ENCODE measurements at regions not wholly inside any gene's neighbourhood (a gene's known extent, or its start where the extent isn't known, plus 50 kb on each side); places are given as distances from the start of the nearest gene placed in this dataset.

DNA sequence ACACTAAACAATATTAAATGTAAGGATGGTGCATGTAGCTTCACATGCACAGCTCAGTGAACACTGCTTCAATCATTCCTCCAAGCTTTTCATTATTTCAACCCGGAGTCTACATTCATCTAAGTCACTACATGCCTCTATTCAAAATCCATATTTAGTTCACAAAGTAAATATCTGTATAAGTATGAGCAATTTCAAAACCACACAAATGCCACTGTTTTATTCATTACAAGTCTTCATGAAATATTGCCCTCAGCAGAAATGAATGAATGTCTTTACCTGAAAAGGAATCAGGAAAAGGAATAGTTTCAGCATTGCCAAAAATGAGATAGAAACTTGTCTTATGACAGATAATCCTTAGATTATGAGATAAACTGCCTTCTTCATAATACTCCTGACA, 149.4 kb downstream of the SLC38A4 start:
- H3K36me3 ChIP-seq = no peaks in the 10 kb centered on the region
- no peaks in the 10 kb centered on the region for H3K27me3 ChIP-seq
- H3K27ac ChIP-seq = no peak overlapping the region
- TF ChIP-seq, protein P1, sequence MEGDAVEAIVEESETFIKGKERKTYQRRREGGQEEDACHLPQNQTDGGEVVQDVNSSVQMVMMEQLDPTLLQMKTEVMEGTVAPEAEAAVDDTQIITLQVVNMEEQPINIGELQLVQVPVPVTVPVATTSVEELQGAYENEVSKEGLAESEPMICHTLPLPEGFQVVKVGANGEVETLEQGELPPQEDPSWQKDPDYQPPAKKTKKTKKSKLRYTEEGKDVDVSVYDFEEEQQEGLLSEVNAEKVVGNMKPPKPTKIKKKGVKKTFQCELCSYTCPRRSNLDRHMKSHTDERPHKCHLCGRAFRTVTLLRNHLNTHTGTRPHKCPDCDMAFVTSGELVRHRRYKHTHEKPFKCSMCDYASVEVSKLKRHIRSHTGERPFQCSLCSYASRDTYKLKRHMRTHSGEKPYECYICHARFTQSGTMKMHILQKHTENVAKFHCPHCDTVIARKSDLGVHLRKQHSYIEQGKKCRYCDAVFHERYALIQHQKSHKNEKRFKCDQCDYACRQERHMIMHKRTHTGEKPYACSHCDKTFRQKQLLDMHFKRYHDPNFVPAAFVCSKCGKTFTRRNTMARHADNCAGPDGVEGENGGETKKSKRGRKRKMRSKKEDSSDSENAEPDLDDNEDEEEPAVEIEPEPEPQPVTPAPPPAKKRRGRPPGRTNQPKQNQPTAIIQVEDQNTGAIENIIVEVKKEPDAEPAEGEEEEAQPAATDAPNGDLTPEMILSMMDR (IDR thresholded peaks at IDR 0.05 in 4 of 5, conservative IDR thresholded peaks at IDR 0.05 in 1 of 5) = no peak
- TF ChIP-seq POLR2A (IDR thresholded peaks at IDR 0.05) = no peak
- ATAC-seq (no peak), DNase-seq (no peak)
- intact Hi-C loops (cut with DNase I; ENCODE audit: low total_unique reads) (loop anchor here (2.0 to 10.0 kb wide), 2 partner anchors 150 to 522 kb away; no protein-coding TSS in a partner anchor), in situ Hi-C loops (cut with MboI; ENCODE audit: low sequenced_read_pairs in 4 of 4) (loop anchor here in 3 of 4 donors (5.0 to 25.0 kb wide), 4 partner anchors 256 to 689 kb away; partner anchors contain the start of gene SCAF11 (in 1 of the 3))
- no peak overlapping the region for H3K4me3 ChIP-seq
- no peaks in the 10 kb centered on the region for H3K9me3 ChIP-seq
- peaks cover 27 to 33% of the 10 kb centered on the region in 2 donors for H3K4me1 ChIP-seq

DNA sequence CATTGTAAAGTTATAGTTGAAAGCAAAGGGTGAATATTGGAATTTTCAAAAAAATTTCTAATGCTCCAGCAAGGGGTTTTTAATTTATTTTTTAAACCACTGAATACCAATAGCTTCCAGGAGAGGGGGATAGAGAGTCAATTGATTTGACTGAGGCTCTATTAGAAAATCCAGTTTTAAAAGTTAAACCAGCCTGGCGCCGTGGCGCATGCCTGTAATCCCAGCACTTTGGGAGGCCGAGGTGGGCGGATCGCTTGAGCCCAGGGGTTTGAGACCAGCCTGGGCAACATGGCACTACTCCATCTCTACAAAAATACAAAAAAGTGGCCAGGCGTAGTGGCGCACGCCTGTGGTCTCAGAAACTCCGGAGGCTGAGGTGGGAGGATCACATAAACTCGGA, 150.1 kb downstream of the SLC38A4 start:
- Histone ChIP-seq H3K27me3 (no peaks in the 10 kb centered on the region), H3K9me3 (no peaks in the 10 kb centered on the region), H3K27ac (no peak overlapping the region), H3K4me3 (no peak overlapping the region), H3K4me1 (peaks cover 27 to 38% of the 10 kb centered on the region in 2 donors), H3K36me3 (no peaks in the 10 kb centered on the region)
- intact Hi-C loops (cut with DNase I; ENCODE audit: low total_unique reads) (loop anchor here (1.0 to 10.0 kb wide), 4 partner anchors 151 to 521 kb away; no protein-coding TSS in a partner anchor), in situ Hi-C loops (cut with MboI; ENCODE audit: low sequenced_read_pairs in 4 of 4) (loop anchor here in 3 of 4 donors (5.0 to 25.0 kb wide), 4 partner anchors 257 to 688 kb away; partner anchors contain the start of gene SCAF11 (in 1 of the 3))
- DNase-seq (no peak), ATAC-seq (no peak)
- TF ChIP-seq, protein P1 (IDR thresholded peaks at IDR 0.05 in 4 of 5, conservative IDR thresholded peaks at IDR 0.05 in 1 of 5) = peak; percentile 60 to 77 (median 72)
- no peak for TF ChIP-seq POLR2A (IDR thresholded peaks at IDR 0.05)

- H3K27me3 ChIP-seq = no peaks in the 10 kb centered on the region
- H3K4me1 ChIP-seq = peaks cover 18 to 32% of the 10 kb centered on the region in 2 donors
- ATAC-seq = no peak
- H3K4me3 ChIP-seq = no peak overlapping the region
- intact Hi-C loops (cut with DNase I; ENCODE audit: low total_unique reads) (loop anchor here (1.0 to 10.0 kb wide), 3 partner anchors 260 to 520 kb away; no protein-coding TSS in a partner anchor), in situ Hi-C loops (cut with MboI; ENCODE audit: low sequenced_read_pairs in 4 of 4) (loop anchor here (5.0 to 25.0 kb wide), 6 partner anchors 258 to 687 kb away; partner anchors contain the start of genes SCAF11 (in 3 of the 4) and SLC38A2 (in 1 of the 4))
- H3K27ac ChIP-seq = no peak overlapping the region
- TF ChIP-seq, protein P1 (IDR thresholded peaks at IDR 0.05 in 4 of 5, conservative IDR thresholded peaks at IDR 0.05 in 1 of 5) = no peak
- TF ChIP-seq POLR2A (IDR thresholded peaks at IDR 0.05) = no peak
- no peaks in the 10 kb centered on the region for H3K9me3 ChIP-seq
- no peaks in the 10 kb centered on the region for H3K36me3 ChIP-seq
- no peak for DNase-seq
These were observed 151.0 kb downstream of the SLC38A4 start for GRCh38 chr12:46674800-46675199.

DNA sequence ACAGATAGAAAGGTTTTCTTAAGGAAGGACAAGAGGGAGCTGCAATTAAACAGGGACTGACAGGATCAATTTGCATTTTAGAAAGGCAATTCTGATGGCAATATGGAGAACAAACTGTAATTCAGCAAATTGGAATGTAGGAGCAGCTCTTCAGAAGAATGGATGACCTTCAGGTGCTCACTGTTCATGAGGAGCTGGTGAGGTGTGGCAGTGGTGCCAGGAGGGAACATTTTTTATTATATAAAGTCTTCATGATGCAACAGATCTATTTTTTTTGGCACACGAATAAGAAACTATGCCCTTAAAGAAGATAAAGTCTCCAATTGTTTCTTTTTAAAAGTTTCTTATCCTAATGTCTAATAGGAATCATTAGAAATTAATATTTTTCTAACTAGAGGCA, 151.7 kb downstream of the SLC38A4 start:
- ATAC-seq = no peak
- in situ Hi-C loops (cut with MboI; ENCODE audit: low sequenced_read_pairs in 4 of 4) = loop anchor here in 3 of 4 donors (10.0 to 25.0 kb wide), 5 partner anchors 261 to 687 kb away; partner anchors contain the start of genes SCAF11 (in 2 of the 3) and SLC38A2 (in 1 of the 3)
- intact Hi-C loops (cut with DNase I; ENCODE audit: low total_unique reads) = loop anchor here (2.0 to 10.0 kb wide), 2 partner anchors 331 to 519 kb away; no protein-coding TSS in a partner anchor

More for the DNA sequence above, 151.7 kb downstream of the SLC38A4 start:
- H3K9me3 ChIP-seq = no peaks in the 10 kb centered on the region
- no peaks in the 10 kb centered on the region for H3K36me3 ChIP-seq
- H3K27ac ChIP-seq = no peak overlapping the region
- H3K4me1 ChIP-seq = peaks cover 11 to 25% of the 10 kb centered on the region in 2 donors
- no peaks in the 10 kb centered on the region for H3K27me3 ChIP-seq
- TF ChIP-seq POLR2A (IDR thresholded peaks at IDR 0.05) = no peak
- TF ChIP-seq, protein P1 (IDR thresholded peaks at IDR 0.05 in 4 of 5, conservative IDR thresholded peaks at IDR 0.05 in 1 of 5) = no peak
- DNase-seq = no peak
- no peak overlapping the region for H3K4me3 ChIP-seq
